ENCODE measurements at regions not wholly inside any gene's neighbourhood (a gene's known extent, or its start where the extent isn't known, plus 50 kb on each side); places are given as distances from the start of the nearest gene placed in this dataset.

- no TSS peak for BruUV-seq (replicated peaks)
- no peak for ATAC-seq
- no peak overlapping the region for H3K9ac ChIP-seq (ENCODE audit: insufficient read depth, low read depth, low read length)
- H3K79me2 ChIP-seq (ENCODE audit: insufficient read depth, low read length), result no peaks in the 10 kb centered on the region
- no peak overlapping the region for H2AFZ ChIP-seq (ENCODE audit: low read length)
- H3K36me3 ChIP-seq (replicated peaks in 1 of 2; ENCODE audit: control insufficient read depth in 1 of 2, insufficient read depth in 2 of 2, low read length in 2 of 2), result no peaks in the 10 kb centered on the region
- no peaks in the 10 kb centered on the region for H3K4me1 ChIP-seq (ENCODE audit: insufficient read depth, low read length)
- intact Hi-C loops (cut with micrococcal nuclease; ENCODE audit: unreplicated experiment), result no loop called here
- TF ChIP-seq ZBTB25 (CRISPR knock-in tag; IDR thresholded peaks at IDR 0.05) (no peak), NFIB (CRISPR knock-in tag; IDR thresholded peaks at IDR 0.05; ENCODE audit: borderline replicate concordance) (no peak), TIGD3 (CRISPR knock-in tag; IDR thresholded peaks at IDR 0.05; ENCODE audit: borderline replicate concordance) (no peak), ERF (CRISPR knock-in tag; IDR thresholded peaks at IDR 0.05) (no peak), THYN1 (CRISPR knock-in tag; IDR thresholded peaks at IDR 0.05; ENCODE audit: borderline replicate concordance, low read depth) (no peak), TGIF2 (CRISPR knock-in tag; IDR thresholded peaks at IDR 0.05) (no peak)
- TF ChIP-seq, protein P1, sequence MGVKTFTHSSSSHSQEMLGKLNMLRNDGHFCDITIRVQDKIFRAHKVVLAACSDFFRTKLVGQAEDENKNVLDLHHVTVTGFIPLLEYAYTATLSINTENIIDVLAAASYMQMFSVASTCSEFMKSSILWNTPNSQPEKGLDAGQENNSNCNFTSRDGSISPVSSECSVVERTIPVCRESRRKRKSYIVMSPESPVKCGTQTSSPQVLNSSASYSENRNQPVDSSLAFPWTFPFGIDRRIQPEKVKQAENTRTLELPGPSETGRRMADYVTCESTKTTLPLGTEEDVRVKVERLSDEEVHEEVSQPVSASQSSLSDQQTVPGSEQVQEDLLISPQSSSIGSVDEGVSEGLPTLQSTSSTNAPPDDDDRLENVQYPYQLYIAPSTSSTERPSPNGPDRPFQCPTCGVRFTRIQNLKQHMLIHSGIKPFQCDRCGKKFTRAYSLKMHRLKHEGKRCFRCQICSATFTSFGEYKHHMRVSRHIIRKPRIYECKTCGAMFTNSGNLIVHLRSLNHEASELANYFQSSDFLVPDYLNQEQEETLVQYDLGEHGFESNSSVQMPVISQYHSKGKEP (CRISPR knock-in tag; IDR thresholded peaks at IDR 0.05), result no peak
- TF ChIP-seq, protein P2, sequence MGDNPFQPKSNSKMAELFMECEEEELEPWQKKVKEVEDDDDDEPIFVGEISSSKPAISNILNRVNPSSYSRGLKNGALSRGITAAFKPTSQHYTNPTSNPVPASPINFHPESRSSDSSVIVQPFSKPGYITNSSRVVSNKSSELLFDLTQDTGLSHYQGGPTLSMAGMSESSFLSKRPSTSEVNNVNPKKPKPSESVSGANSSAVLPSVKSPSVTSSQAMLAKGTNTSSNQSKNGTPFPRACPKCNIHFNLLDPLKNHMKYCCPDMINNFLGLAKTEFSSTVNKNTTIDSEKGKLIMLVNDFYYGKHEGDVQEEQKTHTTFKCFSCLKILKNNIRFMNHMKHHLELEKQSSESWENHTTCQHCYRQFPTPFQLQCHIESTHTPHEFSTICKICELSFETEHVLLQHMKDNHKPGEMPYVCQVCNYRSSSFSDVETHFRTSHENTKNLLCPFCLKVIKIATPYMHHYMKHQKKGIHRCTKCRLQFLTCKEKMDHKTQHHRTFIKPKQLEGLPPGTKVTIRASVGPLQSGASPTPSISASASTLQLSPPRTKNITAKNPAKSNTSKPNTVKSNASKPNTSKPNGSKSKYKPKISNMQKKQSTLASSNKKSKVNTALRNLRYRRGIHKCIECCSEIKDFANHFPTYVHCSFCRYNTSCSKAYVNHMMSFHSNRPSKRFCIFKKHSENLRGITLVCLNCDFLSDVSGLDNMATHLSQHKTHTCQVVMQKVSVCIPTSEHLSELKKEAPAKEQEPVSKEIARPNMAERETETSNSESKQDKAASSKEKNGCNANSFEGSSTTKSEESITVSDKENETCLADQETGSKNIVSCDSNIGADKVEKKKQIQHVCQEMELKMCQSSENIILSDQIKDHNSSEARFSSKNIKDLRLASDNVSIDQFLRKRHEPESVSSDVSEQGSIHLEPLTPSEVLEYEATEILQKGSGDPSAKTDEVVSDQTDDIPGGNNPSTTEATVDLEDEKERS (CRISPR knock-in tag; IDR thresholded peaks at IDR 0.05), result no peak
- DNase-seq (ENCODE audit: low spot score), result no peak
- H3K27me3 ChIP-seq (ENCODE audit: control insufficient read depth in 1 of 2, insufficient read depth in 2 of 2, low read length in 2 of 2), result no peaks in the 10 kb centered on the region
- no peak overlapping the region for H3K4me3 ChIP-seq (replicated peaks in 1 of 3; ENCODE audit: insufficient read depth in 1 of 3, low read depth in 2 of 3, low read length in 3 of 3)
- peaks cover 54% of the 10 kb centered on the region for H3K9me3 ChIP-seq (ENCODE audit: low read length)
- ChIA-PET CTCF (ENCODE audit: low intra/inter-chr PET ratio, low total read pairs) (no interaction called here), POLR2A (no interaction called here)
- FAIRE-seq, result no peak
- no peaks in the 10 kb centered on the region for H4K20me1 ChIP-seq (ENCODE audit: insufficient read depth, low read length)
- 2% methylated on average over 1 of the region's 1 CpG for WGBS (ENCODE audit: low lambda C conversion rate)
- in situ Hi-C loops (cut with HindIII; ENCODE audit: extremely low pct_ligation_motif_present, low pct_unique_long_range_greater_than_20kb), result no loop called here
- H3K4me2 ChIP-seq (ENCODE audit: low read depth, low read length), result no peak overlapping the region
- H3K27ac ChIP-seq (ENCODE audit: extremely low read length, insufficient read depth, low read length), result no peak overlapping the region
Measured at GRCh38 chr5:164317676-164318075, 812.3 kb downstream of the MAT2B start.
